ENCODE measurements at regions not wholly inside any gene's neighbourhood (a gene's known extent, or its start where the extent isn't known, plus 50 kb on each side); places are given as distances from the start of the nearest gene placed in this dataset.

- no peak for TF ChIP-seq CTCF (IDR thresholded peaks at IDR 0.05; ENCODE audit: borderline replicate concordance, insufficient read depth, low read depth, low read length)
Measured at GRCh38 chr2:228700638-228701037, 519.2 kb upstream of the SPHKAP start.

GRCh38 chr2:228699888-228700287, 518.4 kb upstream of the SPHKAP start:
- no peak for TF ChIP-seq CTCF (IDR thresholded peaks at IDR 0.05; ENCODE audit: borderline replicate concordance, insufficient read depth, low read depth, low read length)
- no peak overlapping the region for H3K4me3 ChIP-seq (ENCODE audit: low read depth, low read length)

More at GRCh38 chr2:228700638-228701037, 519.2 kb upstream of the SPHKAP start:
- no peak overlapping the region for H3K4me3 ChIP-seq (ENCODE audit: low read depth, low read length)

GRCh38 chr2:228699400-228699799, 517.9 kb upstream of the SPHKAP start:
- TF ChIP-seq CTCF (IDR thresholded peaks at IDR 0.05; ENCODE audit: borderline replicate concordance, insufficient read depth, low read depth, low read length): no peak

GRCh38 chr2:228698963-228699362, 517.5 kb upstream of the SPHKAP start:
- no peak overlapping the region for H3K4me3 ChIP-seq (ENCODE audit: low read depth, low read length)
- TF ChIP-seq CTCF (IDR thresholded peaks at IDR 0.05; ENCODE audit: borderline replicate concordance, insufficient read depth, low read depth, low read length): no peak

More at GRCh38 chr2:228699400-228699799, 517.9 kb upstream of the SPHKAP start:
- H3K4me3 ChIP-seq (ENCODE audit: low read depth, low read length): no peak overlapping the region

GRCh38 chr2:228697456-228697855, 516.0 kb upstream of the SPHKAP start:
- TF ChIP-seq CTCF (IDR thresholded peaks at IDR 0.05; ENCODE audit: borderline replicate concordance, insufficient read depth, low read depth, low read length): no peak
- no peak overlapping the region for H3K4me3 ChIP-seq (ENCODE audit: low read depth, low read length)

- no peak overlapping the region for H3K4me3 ChIP-seq (ENCODE audit: low read depth, low read length)
- TF ChIP-seq CTCF (IDR thresholded peaks at IDR 0.05; ENCODE audit: borderline replicate concordance, insufficient read depth, low read depth, low read length): no peak
Measured at GRCh38 chr2:228690681-228691080, 509.2 kb upstream of the SPHKAP start.

GRCh38 chr2:228689053-228689452, 507.6 kb upstream of the SPHKAP start:
- no peak for TF ChIP-seq CTCF (IDR thresholded peaks at IDR 0.05; ENCODE audit: borderline replicate concordance, insufficient read depth, low read depth, low read length)

More at GRCh38 chr2:228689053-228689452, 507.6 kb upstream of the SPHKAP start:
- no peak overlapping the region for H3K4me3 ChIP-seq (ENCODE audit: low read depth, low read length)

Measured in GM12875 (cell line).